HFFc6 (cell line): ENCODE measurements at regions not wholly inside any gene's neighbourhood (a gene's known extent, or its start where the extent isn't known, plus 50 kb on each side); places are given as distances from the start of the nearest gene placed in this dataset.

ENCODE experiments used
- DNase-seq: peaks from one replicate; pipeline ENCODE4 v3.0.0-alpha.2; 2018
- H3K27ac Mint-ChIP-seq: 2 replicates; pipeline ENCODE4 v1.8.0; 2020; ENCODE audit warnings: mild to moderate bottlenecking, mixed read lengths
- H3K27me3 Mint-ChIP-seq: 2 replicates; pipeline ENCODE4 v1.8.0; 2021; ENCODE audit warnings: mild to moderate bottlenecking, moderate library complexity, mixed read lengths; ENCODE audit not compliant: insufficient read depth
- H3K36me3 Mint-ChIP-seq: 2 replicates; pipeline ENCODE4 v1.8.0; 2021; ENCODE audit warnings: low read depth, mixed read lengths
- H3K4me1 Mint-ChIP-seq: 2 replicates; pipeline ENCODE4 v1.8.0; 2020; ENCODE audit warnings: low read depth, mixed read lengths
- H3K4me3 Mint-ChIP-seq: 2 replicates; pipeline ENCODE4 v1.8.0; 2020; ENCODE audit warnings: mild to moderate bottlenecking, moderate library complexity, mixed read lengths
- H3K9me3 Mint-ChIP-seq: 2 replicates; pipeline ENCODE4 v1.8.0; 2020; ENCODE audit warnings: mild to moderate bottlenecking, mixed read lengths
- TF ChIP-seq, protein P1 (sequence below): fragments of 200-600 bp; sonication (generic); IDR thresholded peaks from 2 replicates; pipeline ENCODE4 v1.5.0; 2021; ENCODE audit warnings: antibody characterized with exemption, mild to moderate bottlenecking

GRCh38 chr1:206411321-206411720 is 59.0 kb upstream of the IKBKE start:
- Mint-ChIP-seq H3K36me3 (peaks cover 12% of the 10 kb centered on the region), H3K27ac (no peak overlapping the region; the same call in 1 of the 2 replicates), H3K27me3 (peaks cover 2% of the 10 kb centered on the region; the same call in 1 of the 2 replicates), H3K4me1 (peaks cover 9% of the 10 kb centered on the region), H3K4me3 (no peak overlapping the region), H3K9me3 (no peaks in the 10 kb centered on the region)
- TF ChIP-seq, protein P1, sequence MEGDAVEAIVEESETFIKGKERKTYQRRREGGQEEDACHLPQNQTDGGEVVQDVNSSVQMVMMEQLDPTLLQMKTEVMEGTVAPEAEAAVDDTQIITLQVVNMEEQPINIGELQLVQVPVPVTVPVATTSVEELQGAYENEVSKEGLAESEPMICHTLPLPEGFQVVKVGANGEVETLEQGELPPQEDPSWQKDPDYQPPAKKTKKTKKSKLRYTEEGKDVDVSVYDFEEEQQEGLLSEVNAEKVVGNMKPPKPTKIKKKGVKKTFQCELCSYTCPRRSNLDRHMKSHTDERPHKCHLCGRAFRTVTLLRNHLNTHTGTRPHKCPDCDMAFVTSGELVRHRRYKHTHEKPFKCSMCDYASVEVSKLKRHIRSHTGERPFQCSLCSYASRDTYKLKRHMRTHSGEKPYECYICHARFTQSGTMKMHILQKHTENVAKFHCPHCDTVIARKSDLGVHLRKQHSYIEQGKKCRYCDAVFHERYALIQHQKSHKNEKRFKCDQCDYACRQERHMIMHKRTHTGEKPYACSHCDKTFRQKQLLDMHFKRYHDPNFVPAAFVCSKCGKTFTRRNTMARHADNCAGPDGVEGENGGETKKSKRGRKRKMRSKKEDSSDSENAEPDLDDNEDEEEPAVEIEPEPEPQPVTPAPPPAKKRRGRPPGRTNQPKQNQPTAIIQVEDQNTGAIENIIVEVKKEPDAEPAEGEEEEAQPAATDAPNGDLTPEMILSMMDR: no peak
- no peak for DNase-seq

- Mint-ChIP-seq H3K27ac (no peak overlapping the region), H3K4me3 (no peak overlapping the region), H3K9me3 (no peaks in the 10 kb centered on the region), H3K36me3 (peaks cover 34% of the 10 kb centered on the region), H3K27me3 (peaks cover 2% of the 10 kb centered on the region; the same call in 1 of the 2 replicates), H3K4me1 (peaks cover 50% of the 10 kb centered on the region)
- TF ChIP-seq, protein P1: no peak
- DNase-seq: no peak
These were observed 54.3 kb upstream of the IKBKE start for GRCh38 chr1:206415942-206416341.

DNA sequence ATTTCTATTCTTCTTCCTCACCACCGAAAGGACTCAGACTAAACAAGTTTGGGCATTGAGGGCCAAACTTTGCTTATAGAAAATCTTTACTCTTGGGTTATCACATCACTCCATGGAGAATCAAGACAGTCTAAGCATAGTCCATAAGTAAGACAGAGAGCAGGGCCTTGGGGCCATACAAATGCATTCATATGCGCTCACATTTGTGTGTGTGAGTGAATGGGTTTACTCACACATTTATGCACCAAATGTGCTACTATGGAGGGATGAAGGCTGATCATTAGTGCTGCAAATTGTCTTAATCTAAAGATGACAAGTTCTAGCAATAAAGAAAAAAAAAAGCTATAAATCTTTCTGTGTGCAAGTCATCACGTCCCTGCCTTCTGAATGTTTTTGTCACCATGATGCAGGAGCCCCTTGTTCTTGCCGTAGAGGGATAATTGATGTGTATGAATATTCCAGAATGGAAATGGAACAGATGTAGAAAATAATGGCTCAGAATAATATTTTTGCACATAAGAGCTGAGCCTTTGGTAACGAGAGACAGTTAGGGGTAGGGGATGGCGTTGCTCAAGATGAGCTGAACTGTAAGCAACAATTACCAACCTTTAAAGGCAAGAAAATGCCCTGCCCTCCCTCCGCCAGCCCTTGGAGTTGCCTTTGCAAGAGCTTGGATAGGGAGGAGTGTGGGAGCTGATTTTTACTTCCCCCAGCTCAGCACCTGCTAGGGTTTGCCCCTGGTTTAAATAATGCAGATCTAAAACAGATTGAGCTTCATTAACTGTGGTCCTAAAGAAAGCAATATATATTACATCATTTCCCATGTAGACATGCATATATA is 52.3 kb upstream of the IKBKE start:
- no peak for DNase-seq
- Mint-ChIP-seq H3K27ac (no peak overlapping the region), H3K4me1 (peaks cover 56% of the 10 kb centered on the region), H3K9me3 (no peaks in the 10 kb centered on the region), H3K36me3 (peaks cover 38% of the 10 kb centered on the region), H3K4me3 (no peak overlapping the region), H3K27me3 (peaks cover 2% of the 10 kb centered on the region; the same call in 1 of the 2 replicates)
- TF ChIP-seq, protein P1: no peak

GRCh38 chr1:206419250-206419649 is 51.0 kb upstream of the IKBKE start:
- Mint-ChIP-seq H3K4me3 (peak overlapping the region; percentile 35), H3K36me3 (peaks cover 38% of the 10 kb centered on the region), H3K27ac (peak overlapping the region; percentile 78), H3K4me1 (peaks cover 60% of the 10 kb centered on the region), H3K27me3 (peaks cover 3% of the 10 kb centered on the region; the same call in 1 of the 2 replicates), H3K9me3 (no peaks in the 10 kb centered on the region)
- TF ChIP-seq, protein P1: no peak
- DNase-seq: peak; percentile 6

DNA sequence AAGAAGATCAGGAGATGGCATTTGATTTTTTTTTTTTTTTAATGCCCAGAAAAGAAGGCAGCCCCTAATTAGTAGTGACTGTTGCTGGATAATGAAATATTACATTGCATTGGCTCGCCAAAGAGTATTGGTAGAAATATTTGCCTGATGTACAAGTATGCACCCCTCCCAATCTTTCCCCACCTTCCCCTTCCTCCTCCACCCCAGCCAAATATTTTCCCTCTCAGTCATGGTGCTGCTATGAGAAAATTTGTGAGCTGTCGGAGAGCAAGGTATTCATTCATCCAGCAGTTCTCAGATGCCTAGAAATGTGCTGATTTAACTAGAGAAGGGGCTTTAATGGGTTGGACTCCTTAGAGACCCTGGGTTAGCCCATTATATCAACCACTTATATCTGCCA is 50.5 kb upstream of the IKBKE start:
- Mint-ChIP-seq H3K36me3 (peaks cover 38% of the 10 kb centered on the region), H3K27ac (peak overlapping the region; percentile 78)
- TF ChIP-seq, protein P1: no peak

More for the DNA sequence above, 50.5 kb upstream of the IKBKE start:
- H3K9me3 Mint-ChIP-seq: no peaks in the 10 kb centered on the region
- H3K4me3 Mint-ChIP-seq: peak overlapping the region; percentile 35
- H3K27me3 Mint-ChIP-seq: peaks cover 3% of the 10 kb centered on the region; the same call in 1 of the 2 replicates
- peak; percentile 22 for DNase-seq
- H3K4me1 Mint-ChIP-seq: peaks cover 60% of the 10 kb centered on the region
